Glomerular visceral epithelial cell (primary cell): ENCODE measurements at regions not wholly inside any gene's neighbourhood (a gene's known extent, or its start where the extent isn't known, plus 50 kb on each side); places are given as distances from the start of the nearest gene placed in this dataset.
"Not testable (repeated sequence)": the region's sequence is repeated elsewhere in the genome, so short reads cannot be mapped to it uniquely, and the experiment has no call there.

Source experiments
- DNase-seq: peaks from one replicate; pipeline ENCODE4 v3.0.0-alpha.2; 2016; ENCODE audit errors: extremely low spot score

DNA sequence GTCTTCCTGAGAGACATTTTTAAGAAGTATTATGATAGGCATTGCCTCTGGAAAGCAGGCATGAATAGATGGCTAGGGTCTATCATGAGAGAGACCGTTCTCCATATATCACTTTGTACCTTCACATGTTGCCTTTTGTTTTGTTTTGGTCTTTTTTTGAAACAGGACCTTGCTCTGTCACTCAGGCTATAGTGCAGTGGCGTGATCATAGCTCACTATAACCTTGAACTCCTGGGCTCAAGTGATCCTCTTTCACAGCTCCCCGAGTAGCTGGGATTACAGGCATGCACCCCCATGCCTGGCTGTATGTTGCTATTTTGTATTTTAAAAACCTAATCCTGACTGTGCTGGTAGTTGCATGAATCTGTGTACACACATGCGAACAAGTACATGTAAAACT lies 869.6 kb upstream of the DEFB115 start:
- not testable (repeated sequence) for DNase-seq

DNA sequence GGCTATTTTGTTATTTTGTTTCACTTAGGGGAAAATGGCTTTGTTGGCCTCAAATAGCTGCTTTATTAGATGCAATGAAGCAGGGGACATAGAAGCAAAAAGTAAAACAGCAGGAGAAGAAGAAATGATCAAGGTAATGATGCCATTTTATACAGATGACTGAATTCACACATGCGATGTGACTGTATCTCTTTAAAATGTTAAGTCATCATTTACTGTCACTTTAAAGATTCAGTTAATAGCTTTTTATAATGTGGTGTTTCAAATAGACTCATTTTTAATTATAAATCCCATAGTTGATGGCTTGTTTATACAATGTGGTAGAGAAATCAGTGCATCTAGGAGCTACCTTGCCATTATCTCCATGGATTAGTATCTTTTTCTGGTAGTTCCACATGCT lies 863.9 kb upstream of the DEFB115 start:
- not testable (repeated sequence) for DNase-seq

DNA sequence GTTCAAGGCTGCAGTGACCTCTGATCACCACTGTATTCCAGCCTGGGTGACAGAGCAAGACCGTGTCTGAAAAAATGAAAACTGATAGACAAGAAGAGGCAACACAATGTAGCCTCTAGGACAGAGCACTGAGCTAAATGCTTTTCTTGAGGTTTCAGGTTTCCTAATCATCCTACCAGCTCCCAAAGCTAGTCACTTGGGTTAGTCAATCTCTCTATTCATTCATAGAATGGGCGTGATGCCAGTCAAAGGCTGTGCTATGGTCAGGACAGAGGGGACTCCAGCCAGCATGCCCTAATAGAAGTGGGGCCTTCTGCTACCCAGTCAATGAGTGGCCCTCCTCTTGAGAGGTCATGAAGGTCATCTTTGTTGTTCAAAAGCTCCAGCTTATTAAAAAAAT lies 860.4 kb upstream of the DEFB115 start:
- DNase-seq: not testable (repeated sequence)

DNA sequence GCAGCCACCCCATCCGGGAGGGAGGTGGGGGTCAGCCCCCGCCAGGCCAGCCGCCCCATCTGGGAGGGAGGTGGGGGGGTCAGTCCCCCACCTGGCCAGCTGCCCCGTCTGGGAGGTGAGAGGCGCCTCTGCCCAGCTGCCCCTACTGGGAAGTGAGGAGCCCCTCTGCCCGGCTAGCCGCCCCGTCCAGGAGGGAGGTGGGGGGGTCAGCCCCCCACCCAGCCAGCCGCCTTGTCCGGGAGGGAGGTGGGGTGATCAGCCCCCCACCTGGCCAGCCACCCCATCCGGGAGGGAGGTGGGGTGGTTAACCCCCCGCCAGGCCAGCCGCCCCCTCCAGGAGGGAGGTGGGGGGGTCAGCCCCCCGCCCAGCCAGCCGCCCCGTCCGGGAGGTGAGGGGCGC lies 852.4 kb upstream of the DEFB115 start:
- DNase-seq: not testable (repeated sequence)

DNA sequence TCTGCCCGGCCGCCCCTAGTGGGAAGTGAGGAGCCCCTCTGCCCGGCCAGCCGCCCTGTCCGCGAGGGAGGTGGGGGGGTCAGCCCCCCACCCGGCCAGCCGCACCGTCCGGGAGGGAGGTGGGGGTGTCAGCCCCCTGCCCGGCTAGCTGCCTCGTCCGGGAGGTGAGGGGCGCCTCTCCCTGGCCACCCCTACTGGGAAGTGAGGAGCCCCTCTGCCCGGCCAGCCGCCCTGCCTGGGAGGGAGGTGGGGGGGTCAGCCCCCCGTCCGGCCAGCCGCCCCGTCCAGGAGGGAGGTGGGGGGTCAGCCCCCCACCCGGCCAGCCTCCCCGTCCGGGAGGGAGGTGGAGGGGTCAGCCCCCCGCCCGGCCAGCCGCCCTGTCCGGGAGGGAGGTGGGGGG lies 851.9 kb upstream of the DEFB115 start:
- not testable (repeated sequence) for DNase-seq

DNA sequence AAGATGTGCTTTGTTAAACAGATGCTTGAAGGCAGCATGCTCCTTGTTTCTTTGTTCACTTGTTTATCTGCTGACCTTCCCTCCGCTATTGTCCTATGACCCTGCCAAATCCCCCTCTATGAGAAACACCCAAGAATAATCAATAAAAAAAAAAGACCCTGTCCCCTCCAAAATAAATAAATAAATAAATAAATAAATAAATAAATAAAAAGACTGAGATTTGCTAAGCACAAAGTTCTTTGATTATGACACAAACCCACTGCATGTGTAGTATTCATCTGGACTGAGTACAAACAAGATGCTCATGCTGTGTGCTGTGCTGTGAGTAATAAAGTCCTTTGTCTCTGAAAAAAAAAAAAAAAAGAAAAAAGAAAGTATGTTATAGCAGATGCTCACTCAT lies 851.1 kb upstream of the DEFB115 start:
- DNase-seq: not testable (repeated sequence)

DNA sequence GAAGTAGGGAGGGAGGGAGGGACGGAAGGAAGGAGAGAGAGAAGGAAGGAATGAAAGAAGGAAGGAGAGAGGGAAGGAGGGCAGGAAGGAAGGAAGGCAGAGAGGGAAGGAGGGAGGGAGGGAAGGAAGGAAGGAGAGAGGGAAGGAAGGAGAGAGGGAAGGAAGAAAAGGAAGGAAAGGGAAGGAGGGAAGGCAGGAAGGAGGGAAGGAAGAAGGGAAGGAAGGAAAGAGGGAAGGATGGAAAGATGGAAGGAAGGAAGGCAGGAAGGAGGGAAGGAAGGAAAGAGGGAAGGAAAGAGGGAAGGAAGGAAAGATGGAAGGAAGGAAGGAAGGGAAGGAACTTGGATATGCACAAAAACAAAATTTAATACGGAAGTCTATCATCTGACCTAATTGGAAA lies 844.5 kb upstream of the DEFB115 start:
- no peak for DNase-seq

DNA sequence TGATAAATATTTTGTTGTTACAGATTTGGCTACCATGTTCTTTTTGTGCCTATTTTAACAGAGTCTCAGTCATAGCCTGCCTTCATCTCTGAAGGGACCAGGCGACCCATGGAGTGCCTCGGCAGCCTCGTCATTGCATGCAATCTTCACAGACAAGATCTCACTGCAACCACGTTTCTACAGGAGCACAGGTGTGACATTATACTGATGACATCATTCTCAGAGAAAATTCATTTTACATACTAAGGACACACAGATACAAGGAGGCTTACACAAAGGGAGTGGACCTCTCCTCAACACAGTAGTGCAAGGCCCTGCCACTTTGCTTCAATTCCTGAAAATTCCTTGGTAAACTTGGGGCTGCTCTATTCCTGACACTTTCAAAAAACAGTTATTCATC lies 840.1 kb upstream of the DEFB115 start:
- DNase-seq: not testable (repeated sequence)

DNA sequence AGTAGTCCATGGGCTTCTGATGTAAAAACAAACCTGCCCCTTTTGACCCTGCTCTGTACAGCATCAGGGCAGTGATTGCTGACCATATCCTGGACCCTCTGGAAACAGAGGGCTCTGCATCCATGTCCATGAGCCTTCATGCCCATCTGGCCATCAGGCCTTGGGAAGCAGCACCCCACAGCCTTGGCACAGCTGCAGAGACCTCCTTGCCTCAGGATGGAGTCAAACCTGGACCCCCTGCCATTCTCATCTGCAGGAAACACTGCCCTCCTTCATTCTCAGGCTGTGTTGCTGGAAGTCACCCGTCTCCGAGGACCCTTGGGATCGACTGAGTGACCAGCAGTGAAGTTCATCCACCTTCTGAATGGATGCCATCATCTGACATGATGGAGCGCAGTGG lies 839.1 kb upstream of the DEFB115 start:
- DNase-seq: not testable (repeated sequence)

DNA sequence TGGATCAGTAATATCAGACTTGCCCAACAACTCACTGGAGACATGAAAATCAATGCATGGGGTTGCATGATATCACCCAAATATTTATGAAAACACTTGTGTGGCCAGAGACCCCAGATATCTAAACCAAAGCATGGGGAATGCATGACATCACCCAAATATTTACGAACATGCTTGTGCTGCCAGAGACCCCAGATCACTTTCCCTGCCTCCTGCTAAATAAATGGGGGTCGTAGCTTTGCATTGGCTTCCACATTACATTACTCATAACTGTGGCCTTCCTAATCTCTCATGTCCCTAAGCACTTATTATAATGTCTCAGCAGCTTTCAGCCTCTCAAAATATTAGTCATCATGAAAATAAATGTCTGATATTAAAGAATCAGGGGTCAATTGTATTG lies 838.0 kb upstream of the DEFB115 start:
- DNase-seq: no peak

DNA sequence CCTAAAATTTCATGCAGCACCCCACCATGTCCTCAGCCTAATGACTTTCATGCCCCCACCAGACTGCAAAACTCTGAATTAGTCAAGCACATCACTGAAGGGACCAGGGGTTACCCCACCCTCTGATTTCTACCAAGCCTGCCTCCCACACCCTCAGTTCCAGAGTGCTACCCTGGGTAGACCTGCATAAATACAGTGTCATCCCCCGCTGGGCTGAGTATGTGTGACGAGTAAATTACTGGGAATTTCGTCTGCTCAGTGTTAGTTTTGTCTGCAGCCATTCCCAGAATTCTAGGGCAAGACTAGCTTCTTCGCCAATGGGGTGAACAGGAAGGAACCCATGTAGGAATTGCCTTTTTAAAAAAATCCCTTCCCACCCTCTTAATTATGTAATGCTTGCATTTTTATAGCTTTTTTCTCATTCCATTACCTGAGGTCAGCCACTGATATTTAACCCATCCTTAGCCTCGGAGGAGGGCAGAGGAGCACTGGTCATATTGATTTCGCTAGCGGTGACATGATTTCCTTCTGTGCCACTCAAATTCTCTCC lies 837.5 kb upstream of the DEFB115 start:
- not testable (repeated sequence) for DNase-seq
